Left renal cortex interstitium (tissue), 4 donors: ENCODE measurements at regions not wholly inside any gene's neighbourhood (a gene's known extent, or its start where the extent isn't known, plus 50 kb on each side); places are given as distances from the start of the nearest gene placed in this dataset.
"Not testable (repeated sequence)": the region's sequence is repeated elsewhere in the genome, so short reads cannot be mapped to it uniquely, and the experiment has no call there.

Source experiments
- DNase-seq, 4 donors: peaks; one replicate each; pipeline ENCODE4 v3.0.0-alpha.2; 2013; ENCODE audit warnings: low read depth in 4 of 4, low spot score in 2 of 4, missing footprints in 1 of 4

DNA sequence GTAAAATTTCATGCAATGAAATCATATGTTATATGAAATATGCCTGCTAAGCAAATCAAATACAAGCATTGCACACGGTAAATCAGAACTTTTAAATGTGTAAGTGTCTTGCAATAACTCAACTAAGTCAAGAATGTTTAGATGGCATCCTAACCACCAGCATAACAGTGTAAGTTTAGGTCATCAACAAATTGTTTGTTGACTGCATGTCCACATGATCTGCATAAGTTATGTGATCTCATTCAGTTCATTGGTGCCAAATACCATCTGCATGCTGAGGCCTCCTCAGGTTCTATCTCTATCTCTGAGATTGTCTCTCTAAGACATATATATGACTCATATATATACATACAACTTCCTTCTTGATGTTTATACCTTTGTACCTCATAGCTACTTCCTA, 159.6 kb upstream of the STK32A start:
- no peak for DNase-seq

DNA sequence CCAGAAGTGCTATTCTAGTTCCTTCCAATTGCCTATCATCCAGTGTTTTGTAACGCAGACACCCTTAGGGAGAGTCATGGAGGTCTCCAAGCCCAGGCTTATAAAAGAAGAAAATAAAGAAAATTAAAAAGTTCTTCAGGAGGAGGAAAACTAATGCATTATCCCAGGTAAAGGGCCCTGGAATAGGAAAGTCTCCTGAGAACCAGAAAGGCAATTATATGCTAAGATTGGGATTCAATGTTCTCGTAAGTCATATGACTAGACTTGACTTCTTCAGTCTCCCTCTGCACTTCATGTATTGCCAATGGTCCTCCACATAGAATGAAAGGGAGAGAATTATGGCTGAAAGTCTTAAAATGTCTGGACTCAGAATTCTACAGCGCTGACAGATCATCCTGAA, 154.4 kb upstream of the STK32A start:
- DNase-seq = no peak

DNA sequence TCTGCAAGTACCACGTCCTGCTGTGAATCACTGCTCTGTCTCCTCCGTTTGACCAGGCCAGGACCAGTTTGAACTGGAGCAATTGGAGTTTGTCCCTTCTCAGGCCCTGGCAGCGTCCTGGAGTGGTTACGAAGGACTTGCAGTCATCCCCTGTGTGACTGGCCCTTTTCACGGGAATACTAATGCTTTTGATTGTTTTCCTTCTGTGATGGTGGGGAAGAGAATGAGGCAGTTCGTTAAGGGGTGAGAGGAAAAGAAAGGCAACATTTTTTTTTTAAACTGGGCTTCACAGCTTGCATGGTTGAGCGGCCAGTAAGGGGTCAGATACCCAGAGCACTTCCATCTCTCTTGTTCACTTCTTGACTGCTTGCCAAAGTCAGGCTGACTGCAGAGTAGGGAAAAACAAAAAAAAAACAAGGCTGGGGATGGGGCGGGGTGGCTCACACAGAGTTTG, 153.5 kb upstream of the STK32A start:
- DNase-seq = no peak

DNA sequence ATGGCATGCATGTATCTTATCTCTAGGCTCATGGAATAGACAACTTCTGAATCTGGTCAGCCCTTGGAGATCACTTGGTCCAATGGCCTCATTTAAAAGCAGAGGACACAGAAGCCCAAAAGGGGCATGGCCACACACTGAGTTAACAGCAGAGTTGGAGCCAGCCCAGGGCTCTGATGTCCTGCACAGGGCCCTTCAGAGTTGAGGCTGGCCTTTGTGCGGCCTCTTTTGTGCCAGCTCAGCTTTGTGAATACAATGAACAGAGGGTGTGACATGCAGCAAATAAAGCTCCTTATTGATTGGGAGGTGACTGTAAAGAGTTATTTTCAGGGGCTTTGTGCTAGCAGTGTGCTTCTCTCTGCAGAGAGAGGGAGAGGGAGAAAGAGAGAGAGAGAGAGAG, 150.1 kb upstream of the STK32A start:
- DNase-seq = no peak

DNA sequence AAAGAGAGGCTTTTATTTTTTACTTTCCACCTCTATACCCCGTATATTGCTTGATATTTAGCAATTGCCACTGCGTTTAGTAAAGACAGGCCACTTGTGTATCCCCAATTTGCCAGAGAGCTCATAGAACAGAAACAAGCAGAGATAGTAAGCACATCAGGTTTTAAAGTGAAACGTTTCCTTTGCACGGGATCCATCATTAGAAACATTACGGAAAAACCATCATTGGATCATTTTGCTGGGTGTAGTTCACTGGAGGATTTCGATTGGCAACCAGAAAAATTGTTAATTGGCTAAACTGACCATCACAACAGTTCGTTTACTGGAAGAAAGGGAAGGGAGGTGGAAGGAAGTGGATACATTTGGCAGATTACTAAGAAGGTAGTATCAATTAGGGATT, 149.4 kb upstream of the STK32A start:
- DNase-seq = no peak

DNA sequence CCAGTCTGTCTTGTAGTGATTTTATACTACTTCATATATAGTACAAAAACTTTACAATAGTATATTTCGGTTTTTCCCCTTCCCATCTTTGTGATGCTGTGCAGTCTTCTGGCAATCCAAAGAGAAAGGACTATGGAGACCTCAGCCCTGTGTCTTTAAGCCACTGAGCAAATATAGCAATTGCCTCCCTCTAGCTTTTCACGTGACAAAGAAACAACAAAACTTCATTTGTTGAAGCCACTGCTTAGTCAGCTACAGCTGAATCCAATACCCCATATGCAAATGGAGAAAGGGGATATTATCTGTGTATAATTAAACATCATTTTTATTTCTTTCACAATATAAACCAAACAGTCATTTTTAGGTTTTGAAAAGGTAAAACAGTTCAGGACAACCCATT, 142.8 kb upstream of the STK32A start:
- DNase-seq = no peak

DNA sequence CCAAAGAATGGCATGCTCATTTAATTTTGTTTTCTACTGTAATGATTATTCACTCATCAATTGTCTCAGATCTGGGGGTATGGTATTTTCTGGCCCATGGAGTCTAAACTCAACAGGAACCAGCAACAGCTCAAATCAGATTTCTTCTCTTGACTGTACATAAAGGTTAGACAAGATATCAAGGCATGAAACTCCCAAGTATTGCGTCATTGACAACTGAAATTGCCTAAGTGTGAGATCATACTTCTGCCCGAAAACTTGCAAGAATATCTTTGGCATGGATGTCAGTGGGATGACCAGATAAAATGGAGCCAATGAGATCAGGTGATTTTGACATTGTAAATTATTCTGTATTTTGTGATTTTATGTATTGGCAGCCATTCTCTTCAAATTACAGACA, 141.7 kb upstream of the STK32A start:
- DNase-seq = no peak

DNA sequence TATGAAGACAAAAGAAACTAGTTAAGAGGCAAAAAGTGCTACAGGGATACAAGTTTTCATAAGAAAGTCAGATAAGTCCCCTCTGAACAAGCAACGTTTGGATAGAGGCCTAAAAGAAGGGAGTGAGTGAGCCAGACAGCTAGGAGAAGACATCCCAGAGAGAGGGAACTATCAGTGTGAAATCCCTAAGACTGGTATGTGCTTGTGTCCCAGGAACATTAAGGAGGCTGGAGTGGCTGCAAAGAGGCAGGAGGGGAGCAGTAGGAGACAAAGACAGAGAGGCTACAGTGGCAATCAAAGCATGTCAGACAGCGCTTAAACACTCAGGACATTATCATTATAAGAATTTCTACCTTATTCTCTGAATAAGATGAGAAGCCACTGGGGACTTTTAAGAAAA, 139.1 kb upstream of the STK32A start:
- DNase-seq = no peak

DNA sequence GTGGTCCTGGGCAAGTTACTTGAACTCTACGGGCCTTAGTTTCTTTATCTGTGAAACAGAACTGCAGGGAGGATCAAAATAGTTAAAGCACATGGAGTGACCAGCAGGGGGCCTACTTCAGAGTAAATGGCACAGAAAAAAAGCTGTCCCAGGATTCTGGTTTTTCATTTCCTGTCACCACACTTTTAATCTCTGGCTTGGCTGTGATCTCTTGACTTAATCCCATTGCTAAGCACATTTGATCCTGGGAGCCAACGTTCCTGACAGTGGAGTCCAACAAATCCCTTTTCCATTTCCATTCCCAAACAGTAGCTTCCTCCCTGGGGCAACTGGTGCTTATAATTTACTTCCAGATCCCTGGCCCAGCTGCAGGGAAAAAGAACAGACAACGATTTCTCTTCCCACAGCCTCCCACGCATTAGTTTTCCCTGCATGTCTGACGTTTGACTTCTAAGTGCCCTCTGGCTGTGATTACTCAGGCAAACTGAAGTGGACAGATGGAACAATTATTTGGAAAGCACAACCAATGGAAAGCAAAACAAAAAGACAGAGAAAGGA, 136.5 kb upstream of the STK32A start:
- peak in 2 of 4 donors; percentile 0 to 2 for DNase-seq

DNA sequence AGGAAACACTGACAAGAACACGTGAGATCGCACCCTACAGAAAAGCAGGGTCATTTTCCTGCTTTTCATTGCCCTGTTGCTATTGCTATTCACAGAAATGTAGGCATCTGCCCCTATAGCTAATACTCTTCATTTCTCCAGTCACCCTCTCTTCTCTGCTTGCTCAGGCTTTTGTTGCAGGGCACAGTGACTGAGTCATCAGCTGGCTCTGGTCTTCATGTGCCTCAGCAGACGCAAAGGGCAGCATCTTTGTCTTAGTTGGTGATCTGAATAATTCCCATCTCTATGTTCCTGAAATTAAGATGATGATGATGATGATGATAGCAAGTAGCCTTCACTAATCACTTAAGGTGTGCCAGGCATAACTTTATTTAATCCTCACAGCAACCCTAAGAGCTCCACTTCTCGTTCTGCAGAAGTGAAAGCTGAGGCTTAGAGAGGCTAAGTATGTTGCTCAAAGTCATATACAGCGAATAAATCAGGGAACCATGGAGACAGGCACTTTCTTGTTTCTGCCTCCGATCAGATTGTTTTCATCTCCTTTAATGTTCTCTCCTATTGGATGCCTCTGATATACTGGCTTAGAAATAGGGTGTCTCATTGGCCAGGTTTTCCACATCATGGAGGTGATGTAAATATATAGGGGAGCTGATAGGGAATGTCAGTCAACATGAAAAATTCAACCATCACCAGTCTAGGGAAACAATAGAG, 133.0 kb upstream of the STK32A start:
- DNase-seq = no peak

DNA sequence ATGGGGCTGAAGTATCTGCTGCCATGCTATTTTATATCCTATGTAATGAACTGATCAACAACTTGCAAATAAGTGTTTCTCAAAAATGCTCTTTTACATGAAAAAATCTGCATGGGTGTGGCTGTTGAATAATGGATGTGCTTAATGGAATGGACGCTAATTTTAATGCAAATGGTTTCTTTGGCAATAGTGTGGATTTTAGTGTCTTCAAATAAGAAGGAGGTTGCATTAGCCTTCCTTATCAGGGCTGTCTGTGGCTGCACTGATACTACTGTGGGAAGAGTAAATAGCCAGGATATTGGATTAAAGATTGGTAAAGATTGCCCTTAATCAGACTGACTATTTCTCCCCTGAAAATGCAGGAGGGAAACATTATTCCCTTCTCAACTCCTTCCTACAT, 121.9 kb upstream of the STK32A start:
- DNase-seq = no peak

DNA sequence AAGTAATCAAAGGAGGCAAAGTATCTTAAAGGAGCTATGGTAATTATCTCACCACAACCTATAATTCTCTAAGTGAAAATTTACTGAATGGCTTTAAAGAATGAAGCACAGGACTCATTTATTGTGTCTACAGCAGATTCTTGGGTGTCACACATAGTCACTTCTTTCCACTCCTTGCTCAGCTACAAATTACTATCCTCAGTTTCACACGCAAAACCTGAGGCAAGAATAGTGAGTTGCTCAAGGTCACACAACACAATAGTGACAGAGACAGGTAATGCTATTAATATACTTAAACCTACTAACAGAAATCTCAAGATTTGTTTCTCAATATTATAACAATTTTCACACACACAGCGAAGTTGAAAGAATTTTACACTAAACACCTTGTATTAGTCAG, 120.9 kb upstream of the STK32A start:
- no peak for DNase-seq

DNA sequence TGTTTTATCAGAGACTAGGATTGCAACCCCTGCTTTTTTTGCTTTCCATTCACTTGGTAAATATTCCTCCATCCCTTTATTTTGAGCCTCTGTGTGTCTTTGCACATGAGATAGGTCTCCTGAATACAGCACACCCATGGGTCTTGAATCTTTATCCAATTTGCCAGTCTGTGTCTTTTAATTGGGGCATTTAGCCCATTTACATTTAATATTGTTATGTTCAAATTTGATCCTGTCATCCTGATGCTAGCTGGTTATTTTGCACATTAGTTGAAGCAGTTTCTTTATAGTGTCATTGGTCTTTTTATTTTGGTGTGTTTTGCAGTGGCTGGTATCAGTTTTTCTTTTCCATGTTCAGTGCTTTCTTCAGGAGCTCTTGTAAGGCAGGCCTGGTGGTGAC, 95.1 kb upstream of the STK32A start:
- not testable (repeated sequence) for DNase-seq

DNA sequence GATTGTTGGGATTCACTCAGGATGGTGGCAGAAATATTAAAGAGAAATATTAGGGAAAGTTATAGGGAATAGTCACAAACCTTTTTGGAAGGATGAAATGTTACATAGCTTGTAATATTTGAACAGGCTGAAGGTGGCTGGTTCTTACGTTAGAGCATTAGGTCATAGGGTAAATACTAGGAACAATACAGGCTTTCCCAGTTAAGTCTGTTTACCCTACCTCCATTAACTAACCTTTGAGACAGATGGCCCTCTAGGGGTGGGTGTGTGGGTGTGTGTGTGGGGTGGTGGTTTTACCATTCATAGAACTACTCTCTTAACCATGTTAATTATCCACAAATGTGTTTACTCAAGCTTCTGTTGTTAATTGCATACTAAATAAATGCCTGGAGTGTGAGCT, 94.3 kb upstream of the STK32A start:
- no peak for DNase-seq

DNA sequence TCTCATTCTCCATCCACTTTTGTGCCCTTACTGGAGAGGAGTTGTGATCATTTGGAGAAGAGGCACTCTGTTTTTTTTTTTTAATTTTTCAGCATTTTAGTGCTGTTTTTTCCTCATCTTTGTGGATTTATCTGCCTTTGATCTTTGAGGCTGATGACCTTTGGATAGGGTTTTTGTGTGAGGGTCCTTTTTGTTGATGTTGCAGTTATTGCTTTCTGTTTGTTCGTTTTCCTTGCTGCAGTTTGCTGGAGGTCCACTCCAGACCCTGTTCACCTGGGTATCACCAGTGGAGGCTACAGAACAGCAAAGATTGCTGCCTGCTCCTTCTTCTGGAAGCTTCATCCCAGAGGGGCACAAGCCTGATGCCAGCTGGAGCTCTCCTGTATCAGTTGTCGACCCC, 93.2 kb upstream of the STK32A start:
- DNase-seq = not testable (repeated sequence)

DNA sequence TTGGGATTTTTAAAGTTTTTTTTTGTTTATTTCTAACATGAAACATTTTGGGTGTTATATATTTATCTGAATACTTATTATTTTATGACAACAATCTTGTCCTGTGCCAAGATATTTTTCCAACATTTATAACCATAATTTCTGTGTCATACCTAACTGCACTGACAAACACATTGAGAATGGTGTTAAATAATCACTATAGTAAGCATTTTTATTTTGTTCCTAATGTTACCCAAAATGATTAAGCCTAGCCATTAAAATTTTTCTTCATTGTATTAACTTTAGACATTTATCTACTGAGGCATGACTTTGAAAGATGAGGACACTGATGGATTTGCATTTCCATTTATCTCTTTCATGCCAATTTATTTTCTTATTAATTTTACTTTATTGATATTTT, 91.6 kb upstream of the STK32A start:
- DNase-seq = no peak

DNA sequence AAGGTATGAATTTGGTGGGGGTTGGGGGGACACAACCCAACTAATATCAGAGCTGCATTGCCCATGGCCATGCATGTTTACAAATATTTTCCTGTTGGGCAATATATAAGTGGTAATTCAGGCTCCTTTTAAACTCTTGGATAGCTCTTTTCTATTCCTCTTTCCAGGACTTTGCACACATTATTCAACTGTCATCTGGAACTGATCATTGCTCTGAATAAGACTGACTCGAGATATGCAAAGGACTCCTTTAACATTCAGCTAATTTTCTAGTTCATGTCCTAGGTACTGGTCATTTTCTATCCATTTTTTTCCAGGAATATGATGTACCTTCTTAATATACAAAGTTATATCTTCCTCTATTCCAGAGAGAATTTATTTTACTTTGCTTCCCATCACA, 89.5 kb upstream of the STK32A start:
- no peak for DNase-seq

DNA sequence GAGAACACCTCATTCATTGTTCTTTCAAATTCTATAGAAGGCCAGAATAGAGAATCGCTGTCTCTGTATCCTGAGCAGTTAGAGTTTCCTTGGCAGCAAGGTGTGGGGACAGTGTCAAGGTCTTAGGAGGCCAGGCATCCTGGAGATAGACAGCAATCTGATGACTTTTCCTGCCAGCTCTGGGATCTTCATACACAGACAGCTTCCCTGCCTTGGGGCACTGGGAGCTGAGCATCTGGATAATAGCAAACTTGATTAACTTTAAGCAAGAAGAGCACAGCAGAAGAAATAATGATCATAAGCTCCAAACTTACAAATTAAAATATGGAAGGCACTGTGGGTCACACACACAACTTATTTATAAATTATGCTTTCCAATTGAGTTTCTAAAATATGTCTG, 86.1 kb upstream of the STK32A start:
- no peak for DNase-seq

DNA sequence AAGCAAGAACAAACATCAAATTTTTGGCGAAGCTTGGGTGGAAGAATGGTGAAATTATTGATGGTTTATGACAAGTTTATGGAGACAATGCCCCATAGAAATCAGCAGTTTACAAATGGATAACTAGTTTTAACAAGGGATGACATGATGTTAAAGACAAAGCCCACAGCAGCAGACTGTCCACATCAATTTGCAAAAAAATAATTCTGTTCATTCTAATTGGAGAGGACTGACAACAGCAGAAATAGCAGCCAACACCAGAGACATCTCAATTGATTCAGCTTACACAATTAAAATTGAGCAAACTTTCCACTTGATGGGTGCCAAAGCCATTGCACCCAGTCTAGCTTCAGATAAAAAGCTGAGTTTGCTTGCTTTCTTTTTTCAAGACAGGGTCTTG, 82.7 kb upstream of the STK32A start:
- no peak for DNase-seq

DNA sequence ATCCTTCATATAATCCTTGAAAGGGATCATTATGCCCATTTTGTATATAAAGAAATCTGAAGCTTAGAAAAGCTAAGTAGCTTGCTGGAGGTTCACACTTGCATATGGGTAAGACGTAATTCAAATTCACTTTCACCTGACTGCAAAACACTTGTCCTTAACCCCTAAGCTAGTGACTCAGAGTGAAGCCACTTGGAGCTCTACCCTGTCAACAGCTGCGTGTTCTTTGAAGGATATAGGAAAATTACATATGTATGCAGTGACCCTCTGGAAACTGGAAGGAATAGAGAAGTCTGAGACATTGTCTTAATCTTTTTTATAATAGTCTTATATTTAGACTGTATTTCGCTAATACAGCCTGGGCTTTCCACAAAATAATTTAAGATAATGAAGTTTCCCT, 80.0 kb upstream of the STK32A start:
- no peak for DNase-seq

DNA sequence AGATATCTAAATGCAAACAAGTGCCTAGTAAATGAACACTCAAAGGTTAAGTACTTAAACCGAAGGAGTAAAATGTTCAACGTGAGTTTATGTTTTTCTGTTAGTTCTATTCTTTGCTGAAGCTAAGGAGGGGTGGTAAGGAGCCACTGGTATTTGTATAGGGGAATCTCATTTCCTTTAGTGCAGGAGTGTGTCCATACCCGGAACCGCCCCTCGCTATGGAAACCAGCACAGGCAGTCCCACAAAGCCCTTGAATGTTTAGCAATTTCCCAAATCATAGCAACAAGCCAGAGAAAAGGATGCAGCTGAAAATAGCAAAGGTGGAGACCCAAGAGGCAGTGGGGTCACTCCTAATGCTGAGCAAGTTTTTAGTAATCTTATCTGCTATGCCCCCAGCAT, 78.8 kb upstream of the STK32A start:
- DNase-seq = no peak

DNA sequence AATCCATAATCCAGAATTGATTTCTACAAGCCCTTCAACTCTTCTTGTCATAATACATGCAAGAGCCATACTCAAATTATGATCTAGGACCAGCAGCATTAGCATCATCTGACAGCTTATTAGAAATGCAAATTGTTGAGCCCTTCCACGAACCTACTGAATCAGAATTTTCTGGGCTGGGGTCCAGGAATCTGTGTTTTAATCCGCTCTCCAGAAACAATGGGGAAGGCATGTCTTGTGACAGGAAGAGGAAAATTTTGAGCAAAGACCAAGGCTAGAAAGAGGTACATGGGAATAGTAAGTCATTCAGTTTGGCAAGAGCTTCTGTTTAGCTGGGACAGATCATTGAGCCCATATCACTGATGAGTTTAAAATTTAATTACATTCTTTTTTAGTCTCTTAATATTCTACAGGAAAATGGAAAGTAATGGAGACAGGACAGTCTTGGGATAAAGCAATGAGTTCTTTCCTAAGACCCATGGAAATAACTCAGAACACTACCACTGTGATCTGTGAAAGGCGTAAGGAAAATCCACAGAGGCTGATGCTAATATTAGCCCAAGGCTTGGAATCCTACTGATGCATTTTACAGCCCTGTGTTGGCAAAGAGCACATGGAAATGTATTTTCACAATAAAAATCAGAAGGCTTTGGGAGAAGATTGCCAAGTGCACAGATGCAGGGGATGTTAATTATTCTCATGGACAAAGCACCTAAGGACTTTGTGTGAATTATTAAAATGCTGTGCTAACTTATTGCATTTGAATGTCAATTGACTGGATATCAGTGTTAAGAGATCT, 73.7 kb upstream of the STK32A start:
- no peak for DNase-seq
